ENCODE measurements at regions not wholly inside any gene's neighbourhood (a gene's known extent, or its start where the extent isn't known, plus 50 kb on each side); places are given as distances from the start of the nearest gene placed in this dataset.

- intact Hi-C loops (cut with DNase I) = no loop called here
- ATAC-seq = no peak
- no peak for DNase-seq
These were observed 406.8 kb upstream of the SULF2 start for GRCh38 chr20:48192109-48192508.

- intact Hi-C loops (cut with DNase I) = no loop called here
These were observed 405.9 kb upstream of the SULF2 start for GRCh38 chr20:48191200-48191599.

GRCh38 chr20:48190757-48191156, 405.5 kb upstream of the SULF2 start:
- DNase-seq (no peak), ATAC-seq (no peak)
- intact Hi-C loops (cut with DNase I) = no loop called here

More at GRCh38 chr20:48191200-48191599, 405.9 kb upstream of the SULF2 start:
- ATAC-seq (no peak), DNase-seq (no peak)

GRCh38 chr20:48189181-48189580, 403.9 kb upstream of the SULF2 start:
- intact Hi-C loops (cut with DNase I) = no loop called here
- ATAC-seq (no peak), DNase-seq (no peak)

GRCh38 chr20:48187851-48188250, 402.6 kb upstream of the SULF2 start:
- DNase-seq (no peak), ATAC-seq (no peak)
- intact Hi-C loops (cut with DNase I) = no loop called here

- DNase-seq = no peak
These were observed 401.6 kb upstream of the SULF2 start for GRCh38 chr20:48186915-48187314.

GRCh38 chr20:48186447-48186846, 401.2 kb upstream of the SULF2 start:
- intact Hi-C loops (cut with DNase I) = no loop called here
- ATAC-seq = peak in 1 of 2 donors; percentile 76

More at GRCh38 chr20:48186915-48187314, 401.6 kb upstream of the SULF2 start:
- ATAC-seq = peak in 1 of 2 donors; percentile 63
- intact Hi-C loops (cut with DNase I) = no loop called here

GRCh38 chr20:48184229-48184628, 398.9 kb upstream of the SULF2 start:
- no peak for ATAC-seq
- intact Hi-C loops (cut with DNase I) = no loop called here
- DNase-seq = no peak

More at GRCh38 chr20:48186447-48186846, 401.2 kb upstream of the SULF2 start:
- no peak for DNase-seq

- no peak for ATAC-seq
- intact Hi-C loops (cut with DNase I) = no loop called here
- no peak for DNase-seq
These were observed 396.1 kb upstream of the SULF2 start for GRCh38 chr20:48181261-48181935.

GRCh38 chr20:48180618-48181017, 395.3 kb upstream of the SULF2 start:
- intact Hi-C loops (cut with DNase I) = no loop called here
- ATAC-seq = no peak
- DNase-seq = no peak

- intact Hi-C loops (cut with DNase I) = no loop called here
These were observed 394.7 kb upstream of the SULF2 start for GRCh38 chr20:48180024-48180423.

GRCh38 chr20:48178633-48179032, 393.4 kb upstream of the SULF2 start:
- ATAC-seq (no peak), DNase-seq (no peak)
- intact Hi-C loops (cut with DNase I) = no loop called here

More at GRCh38 chr20:48180024-48180423, 394.7 kb upstream of the SULF2 start:
- ATAC-seq (no peak), DNase-seq (no peak)

GRCh38 chr20:48177058-48177457, 391.8 kb upstream of the SULF2 start:
- ATAC-seq (no peak), DNase-seq (no peak)
- intact Hi-C loops (cut with DNase I) = no loop called here

- no peak for ATAC-seq
- DNase-seq = no peak
- intact Hi-C loops (cut with DNase I) = no loop called here
These were observed 390.9 kb upstream of the SULF2 start for GRCh38 chr20:48176139-48176538.

- no peak for DNase-seq
- intact Hi-C loops (cut with DNase I) = no loop called here
- ATAC-seq = no peak
These were observed 390.0 kb upstream of the SULF2 start for GRCh38 chr20:48175261-48175660.

GRCh38 chr20:48172357-48172702, 387.0 kb upstream of the SULF2 start:
- ATAC-seq (no peak), DNase-seq (no peak)
- intact Hi-C loops (cut with DNase I) = no loop called here

- ATAC-seq = no peak
- intact Hi-C loops (cut with DNase I) = no loop called here
- no peak for DNase-seq
These were observed 386.5 kb upstream of the SULF2 start for GRCh38 chr20:48171626-48172356.

- intact Hi-C loops (cut with DNase I) = no loop called here
- DNase-seq = no peak
- ATAC-seq = no peak
These were observed 385.8 kb upstream of the SULF2 start for GRCh38 chr20:48171071-48171470.

- intact Hi-C loops (cut with DNase I) = no loop called here
- ATAC-seq = no peak
- no peak for DNase-seq
These were observed 385.3 kb upstream of the SULF2 start for GRCh38 chr20:48170625-48171024.

GRCh38 chr20:48169650-48170225, 384.5 kb upstream of the SULF2 start:
- DNase-seq (no peak), ATAC-seq (no peak)
- intact Hi-C loops (cut with DNase I) = no loop called here

Data from left cardiac atrium (tissue), 4 donors.